Caco-2 (cell line): ENCODE measurements at regions not wholly inside any gene's neighbourhood (a gene's known extent, or its start where the extent isn't known, plus 50 kb on each side); places are given as distances from the start of the nearest gene placed in this dataset.

Source experiments
- BruUV-seq: library from RNA; stranded (reverse); fragments of 400-500 nt; replicated peaks from 2 replicates; lab custom pipeline; 2021; lab: Mats Ljungman, UMichigan
- CTCF ChIA-PET: fragments of 300-600 bp; sonication (Branson Sonifier 250); formaldehyde crosslinking; loops from one replicate; lab custom pipeline; 2022; ENCODE audit warnings: antibody characterized with exemption; lab: Charles Lee
- POLR2A ChIA-PET: fragments of 300-600 bp; sonication (Branson Sonifier 250); formaldehyde crosslinking; loops from one replicate; lab custom pipeline; 2022; ENCODE audit warnings: antibody characterized with exemption; lab: Charles Lee
- DNase-seq, 2 experiments: peaks; one replicate each; pipeline versions ENCODE4 v3.0.0 to v3.0.0-alpha.2; 2020 to 2022
- H3K27me3 ChIP-seq: replicated peaks from 2 replicates; pipeline ENCODE4 v1.6.0; 2011; ENCODE audit warnings: low read length; ENCODE audit not compliant: control insufficient read depth, insufficient read depth
- H3K36me3 ChIP-seq: 2 replicates; pipeline ENCODE4 v1.5.1; 2011; ENCODE audit warnings: low read length; ENCODE audit not compliant: control insufficient read depth, insufficient read depth
- H3K4me1 ChIP-seq: fragments of 250-450 bp; sonication (Bioruptor Pico); 2 replicates; pipeline ENCODE4 v1.5.1; 2020; ENCODE audit warnings: mild to moderate bottlenecking
- H3K4me3 ChIP-seq: 2 replicates; pipeline ENCODE4 v1.5.1; 2011; ENCODE audit warnings: low read depth, mild to moderate bottlenecking, control low read depth, low read length
- H3K9me3 ChIP-seq: fragments of 250-450 bp; sonication (Bioruptor Pico); 2 replicates; pipeline ENCODE4 v1.5.1; 2020; ENCODE audit warnings: mild to moderate bottlenecking, moderate library complexity
- H3K27ac Mint-ChIP-seq: one replicate; pipeline ENCODE4 v1.8.0; 2022; ENCODE audit warnings: mixed read lengths; ENCODE audit not compliant: unreplicated experiment
- H3K27me3 Mint-ChIP-seq: one replicate; pipeline ENCODE4 v1.8.0; 2022; ENCODE audit warnings: mixed read lengths; ENCODE audit not compliant: insufficient read depth, unreplicated experiment
- H3K36me3 Mint-ChIP-seq: one replicate; pipeline ENCODE4 v1.8.0; 2022; ENCODE audit warnings: mild to moderate bottlenecking, mixed read lengths; ENCODE audit not compliant: insufficient read depth, unreplicated experiment
- H3K4me1 Mint-ChIP-seq: one replicate; pipeline ENCODE4 v1.8.0; 2022; ENCODE audit warnings: low read depth, mixed read lengths; ENCODE audit not compliant: unreplicated experiment
- H3K4me3 Mint-ChIP-seq: one replicate; pipeline ENCODE4 v1.8.0; 2022; ENCODE audit warnings: mild to moderate bottlenecking, moderate library complexity, mixed read lengths; ENCODE audit not compliant: unreplicated experiment
- H3K9me3 Mint-ChIP-seq: one replicate; pipeline ENCODE4 v1.8.0; 2022; ENCODE audit warnings: mixed read lengths; ENCODE audit not compliant: unreplicated experiment
- intact Hi-C: fragments of 100-400 bp; cut with micrococcal nuclease; formaldehyde crosslinking; loops from one replicate; pipeline ENCODE4 v1.10.0; 2022; ENCODE audit not compliant: unreplicated experiment
- TF ChIP-seq, protein P1 (sequence below), 2 experiments: fragments of 200-600 bp in 1 of 2; IDR thresholded peaks; 1 replicate in 1 of 2; 2 replicates in 1 of 2; pipeline versions ENCODE4 v1.5.1 to v1.8.0; 2011 to 2022; ENCODE audit warnings: antibody characterized with exemption in 1 of 2, control low read depth in 1 of 2, inconsistent platforms in 1 of 2, low read depth in 1 of 2, low read length in 1 of 2, mild to moderate bottlenecking in 1 of 2, moderate library complexity in 1 of 2; ENCODE audit not compliant: insufficient read depth in 1 of 2, severe bottlenecking in 1 of 2, unreplicated experiment in 1 of 2

DNA sequence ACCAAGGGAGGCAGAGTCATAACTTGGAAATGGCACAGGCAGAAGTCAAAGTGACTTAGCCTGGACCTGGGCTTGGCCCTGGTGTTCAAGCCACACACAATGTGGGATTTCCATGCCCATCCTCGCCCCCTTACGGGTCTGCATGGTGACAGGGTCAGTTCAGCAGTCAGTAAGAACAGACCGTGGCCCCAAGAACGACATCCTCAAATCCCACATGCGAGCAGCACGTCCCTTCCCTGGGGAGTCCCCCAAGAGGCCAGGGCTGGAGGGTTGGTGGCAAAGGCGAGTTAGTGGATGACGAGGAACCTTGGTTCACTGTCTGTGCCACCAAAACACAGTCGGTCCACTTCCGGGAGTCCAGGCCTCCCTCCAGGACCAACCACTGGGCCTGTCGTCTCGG lies 93.3 kb upstream of the MGMT start:
- Mint-ChIP-seq H3K27ac (no peak overlapping the region), H3K36me3 (no peaks in the 10 kb centered on the region), H3K4me3 (no peak overlapping the region), H3K27me3 (peaks cover 14% of the 10 kb centered on the region), H3K4me1 (no peaks in the 10 kb centered on the region), H3K9me3 (peaks cover 2% of the 10 kb centered on the region)
- CTCF ChIA-PET, result no interaction called here
- DNase-seq, result no peak
- Histone ChIP-seq H3K4me1 (no peaks in the 10 kb centered on the region), H3K27me3 (no peaks in the 10 kb centered on the region; the same call in none of the 2 replicates), H3K36me3 (no peaks in the 10 kb centered on the region), H3K4me3 (no peak overlapping the region), H3K9me3 (no peaks in the 10 kb centered on the region)
- intact Hi-C loops, result no loop called here
- POLR2A ChIA-PET, result no interaction called here
- no TSS peak for BruUV-seq
- TF ChIP-seq, protein P1, sequence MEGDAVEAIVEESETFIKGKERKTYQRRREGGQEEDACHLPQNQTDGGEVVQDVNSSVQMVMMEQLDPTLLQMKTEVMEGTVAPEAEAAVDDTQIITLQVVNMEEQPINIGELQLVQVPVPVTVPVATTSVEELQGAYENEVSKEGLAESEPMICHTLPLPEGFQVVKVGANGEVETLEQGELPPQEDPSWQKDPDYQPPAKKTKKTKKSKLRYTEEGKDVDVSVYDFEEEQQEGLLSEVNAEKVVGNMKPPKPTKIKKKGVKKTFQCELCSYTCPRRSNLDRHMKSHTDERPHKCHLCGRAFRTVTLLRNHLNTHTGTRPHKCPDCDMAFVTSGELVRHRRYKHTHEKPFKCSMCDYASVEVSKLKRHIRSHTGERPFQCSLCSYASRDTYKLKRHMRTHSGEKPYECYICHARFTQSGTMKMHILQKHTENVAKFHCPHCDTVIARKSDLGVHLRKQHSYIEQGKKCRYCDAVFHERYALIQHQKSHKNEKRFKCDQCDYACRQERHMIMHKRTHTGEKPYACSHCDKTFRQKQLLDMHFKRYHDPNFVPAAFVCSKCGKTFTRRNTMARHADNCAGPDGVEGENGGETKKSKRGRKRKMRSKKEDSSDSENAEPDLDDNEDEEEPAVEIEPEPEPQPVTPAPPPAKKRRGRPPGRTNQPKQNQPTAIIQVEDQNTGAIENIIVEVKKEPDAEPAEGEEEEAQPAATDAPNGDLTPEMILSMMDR (IDR thresholded peaks at IDR 0.05; ENCODE audit: insufficient read depth in 1 of 2, low read depth in 1 of 2, low read length in 1 of 2, severe bottlenecking in 1 of 2, unreplicated experiment in 1 of 2), result no peak

GRCh38 chr10:129375171-129375570 lies 91.9 kb upstream of the MGMT start:
- no peak for DNase-seq
- peaks cover 10% of the 10 kb centered on the region for H3K9me3 Mint-ChIP-seq
- H3K27me3 Mint-ChIP-seq, result peaks cover 10% of the 10 kb centered on the region
- H3K4me3 Mint-ChIP-seq, result no peak overlapping the region
- POLR2A ChIA-PET, result no interaction called here
- Histone ChIP-seq H3K9me3 (no peaks in the 10 kb centered on the region), H3K27me3 (no peaks in the 10 kb centered on the region; the same call in none of the 2 replicates), H3K36me3 (no peaks in the 10 kb centered on the region), H3K4me1 (no peaks in the 10 kb centered on the region), H3K4me3 (no peak overlapping the region)
- intact Hi-C loops, result no loop called here
- no peak overlapping the region for H3K27ac Mint-ChIP-seq
- H3K36me3 Mint-ChIP-seq, result no peaks in the 10 kb centered on the region
- H3K4me1 Mint-ChIP-seq, result no peaks in the 10 kb centered on the region
- CTCF ChIA-PET, result no interaction called here
- TF ChIP-seq, protein P1 (IDR thresholded peaks at IDR 0.05; ENCODE audit: insufficient read depth in 1 of 2, low read depth in 1 of 2, low read length in 1 of 2, severe bottlenecking in 1 of 2, unreplicated experiment in 1 of 2), result no peak
- no TSS peak for BruUV-seq

- no peaks in the 10 kb centered on the region; the same call in none of the 2 replicates for H3K27me3 ChIP-seq
- H3K27ac Mint-ChIP-seq, result no peak overlapping the region
- intact Hi-C loops, result no loop called here
Measured at GRCh38 chr10:129375912-129376311, 91.1 kb upstream of the MGMT start.

More at GRCh38 chr10:129375912-129376311, 91.1 kb upstream of the MGMT start:
- peaks cover 10% of the 10 kb centered on the region for H3K9me3 Mint-ChIP-seq
- TF ChIP-seq, protein P1 (IDR thresholded peaks at IDR 0.05; ENCODE audit: insufficient read depth in 1 of 2, low read depth in 1 of 2, low read length in 1 of 2, severe bottlenecking in 1 of 2, unreplicated experiment in 1 of 2), result no peak
- no peaks in the 10 kb centered on the region for H3K36me3 Mint-ChIP-seq
- H3K4me1 ChIP-seq, result no peaks in the 10 kb centered on the region
- H3K36me3 ChIP-seq, result no peaks in the 10 kb centered on the region
- POLR2A ChIA-PET, result no interaction called here
- no peak overlapping the region for H3K4me3 ChIP-seq
- H3K4me1 Mint-ChIP-seq, result no peaks in the 10 kb centered on the region
- H3K27me3 Mint-ChIP-seq, result peaks cover 10% of the 10 kb centered on the region
- BruUV-seq, result no TSS peak
- H3K9me3 ChIP-seq, result no peaks in the 10 kb centered on the region
- CTCF ChIA-PET, result no interaction called here
- no peak overlapping the region for H3K4me3 Mint-ChIP-seq
- no peak for DNase-seq
